ENCODE measurements at regions not wholly inside any gene's neighbourhood (a gene's known extent, or its start where the extent isn't known, plus 50 kb on each side); places are given as distances from the start of the nearest gene placed in this dataset.

GRCh38 chr2:41441958-41442357 lies 605.9 kb upstream of the PKDCC start:
- Histone ChIP-seq H3K36me3 (ENCODE audit: control insufficient read depth in 4 of 4, insufficient read depth in 3 of 4, low read depth in 1 of 4, low read length in 3 of 4) (no peaks in the 10 kb centered on the region), H3K27ac (ENCODE audit: low read depth in 1 of 2, low read length in 2 of 2) (no peak overlapping the region), H3K27me3 (ENCODE audit: control insufficient read depth in 4 of 4, insufficient read depth in 4 of 4, low read length in 3 of 4) (no peaks in the 10 kb centered on the region), H3K4me3 (ENCODE audit: low read depth in 1 of 3, low read length in 3 of 3) (no peak overlapping the region), H3K4me1 (ENCODE audit: control insufficient read depth in 4 of 4, insufficient read depth in 4 of 4, low read length in 3 of 4) (no peaks in the 10 kb centered on the region), H3K9ac (ENCODE audit: low read depth in 1 of 2, low read length in 2 of 2) (no peak overlapping the region), H3K9me3 (ENCODE audit: control insufficient read depth in 4 of 4, low read length in 3 of 4) (peaks cover 0 to 5% (median under 1%) of the 10 kb centered on the region in 4 donors)
- TF ChIP-seq REST (IDR thresholded peaks at IDR 0.05) = no peak
- no peak for TF ChIP-seq ATF3 (IDR thresholded peaks at IDR 0.05)
- TF ChIP-seq CTCF (IDR thresholded peaks at IDR 0.05; ENCODE audit: low read depth, low read length, missing input control) = no peak
- no peak for TF ChIP-seq EGR1 (IDR thresholded peaks at IDR 0.05; ENCODE audit: low read depth in 2 of 2)
- no peak for TF ChIP-seq RAD21 (IDR thresholded peaks at IDR 0.05)
- no peak for TF ChIP-seq GABPA (IDR thresholded peaks at IDR 0.05 in 1 of 2, conservative IDR thresholded peaks at IDR 0.05 in 1 of 2)
- no peak for TF ChIP-seq SP1 (IDR thresholded peaks at IDR 0.05)
- no peak for TF ChIP-seq HNF4G (IDR thresholded peaks at IDR 0.05)
- no peak for TF ChIP-seq HNF4A (conservative IDR thresholded peaks at IDR 0.05)
- TF ChIP-seq FOXA2 (IDR thresholded peaks at IDR 0.05) = no peak
- no peak for TF ChIP-seq YY1 (IDR thresholded peaks at IDR 0.05)
- no peak for TF ChIP-seq ZBTB33 (IDR thresholded peaks at IDR 0.05)
- DNase-seq (ENCODE audit: low spot score) = no peak

GRCh38 chr2:41445865-41446264 lies 602.0 kb upstream of the PKDCC start:
- H3K36me3 ChIP-seq (ENCODE audit: control insufficient read depth in 4 of 4, insufficient read depth in 3 of 4, low read depth in 1 of 4, low read length in 3 of 4) = no peaks in the 10 kb centered on the region
- H3K27ac ChIP-seq (ENCODE audit: low read depth in 1 of 2, low read length in 2 of 2) = no peak overlapping the region
- H3K4me3 ChIP-seq (ENCODE audit: low read depth in 1 of 3, low read length in 3 of 3) = no peak overlapping the region
- no peak overlapping the region for H3K9ac ChIP-seq (ENCODE audit: low read depth in 1 of 2, low read length in 2 of 2)
- H3K9me3 ChIP-seq (ENCODE audit: control insufficient read depth in 4 of 4, low read length in 3 of 4) = no peaks in the 10 kb centered on the region
- DNase-seq (ENCODE audit: low spot score) = no peak
- 56% methylated on average over 4 of the region's 4 CpGs for WGBS
- H3K4me1 ChIP-seq (ENCODE audit: control insufficient read depth in 4 of 4, insufficient read depth in 4 of 4, low read length in 3 of 4) = no peaks in the 10 kb centered on the region
- no peaks in the 10 kb centered on the region for H3K27me3 ChIP-seq (ENCODE audit: control insufficient read depth in 4 of 4, insufficient read depth in 4 of 4, low read length in 3 of 4)
- no peak for TF ChIP-seq JUND (IDR thresholded peaks at IDR 0.05)
- no peak for TF ChIP-seq FOXA2 (IDR thresholded peaks at IDR 0.05)
- no peak for TF ChIP-seq YY1 (IDR thresholded peaks at IDR 0.05)
- TF ChIP-seq FOXA1 (IDR thresholded peaks at IDR 0.05) = no peak
- TF ChIP-seq SP1 (IDR thresholded peaks at IDR 0.05) = no peak
- no peak for TF ChIP-seq NR2F2 (IDR thresholded peaks at IDR 0.05)
- no peak for TF ChIP-seq GABPA (IDR thresholded peaks at IDR 0.05 in 1 of 2, conservative IDR thresholded peaks at IDR 0.05 in 1 of 2)
- TF ChIP-seq HNF4A (conservative IDR thresholded peaks at IDR 0.05) = no peak
- no peak for TF ChIP-seq ZBTB33 (IDR thresholded peaks at IDR 0.05)
- TF ChIP-seq HNF4G (IDR thresholded peaks at IDR 0.05) = no peak
- no peak for TF ChIP-seq ATF3 (IDR thresholded peaks at IDR 0.05)
- TF ChIP-seq REST (IDR thresholded peaks at IDR 0.05) = no peak
- TF ChIP-seq EGR1 (IDR thresholded peaks at IDR 0.05; ENCODE audit: low read depth in 2 of 2) = no peak
- TF ChIP-seq MAX (IDR thresholded peaks at IDR 0.05) = no peak
- no peak for TF ChIP-seq TAF1 (conservative IDR thresholded peaks at IDR 0.05)
